DMS153 treated with DMSO at 0.1 percent for 48 hours (cell line): ENCODE measurements at regions not wholly inside any gene's neighbourhood (a gene's known extent, or its start where the extent isn't known, plus 50 kb on each side); places are given as distances from the start of the nearest gene placed in this dataset.
"Not testable (repeated sequence)": the region's sequence is repeated elsewhere in the genome, so short reads cannot be mapped to it uniquely, and the experiment has no call there.

Experiments
- DNase-seq: peaks from one replicate; lab custom pipeline; 2025; ENCODE audit not compliant: unreplicated experiment; lab: John Stamatoyannopoulos, UW

- DNase-seq: peak; percentile 72
Measured at GRCh38 chr4:184282251-184282713, 64.6 kb upstream of the ENPP6 start.

GRCh38 chr4:184281231-184282139 is 63.8 kb upstream of the ENPP6 start:
- DNase-seq: no peak

- DNase-seq: no peak
Measured at GRCh38 chr4:184280591-184281071, 63.0 kb upstream of the ENPP6 start.

GRCh38 chr4:184280137-184280536 is 62.5 kb upstream of the ENPP6 start:
- no peak for DNase-seq

- no peak for DNase-seq
Measured at GRCh38 chr4:184279496-184280061, 61.9 kb upstream of the ENPP6 start.

- not testable (repeated sequence) for DNase-seq
Measured at GRCh38 chr4:184277769-184278168, 60.1 kb upstream of the ENPP6 start.

- DNase-seq: not testable (repeated sequence)
Measured at GRCh38 chr4:184277010-184277409, 59.3 kb upstream of the ENPP6 start.

- not testable (repeated sequence) for DNase-seq
Measured at GRCh38 chr4:184276346-184276745, 58.7 kb upstream of the ENPP6 start.

GRCh38 chr4:184275766-184276165 is 58.1 kb upstream of the ENPP6 start:
- DNase-seq: no peak

- no peak for DNase-seq
Measured at GRCh38 chr4:184274286-184274951, 56.7 kb upstream of the ENPP6 start.

- DNase-seq: no peak
Measured at GRCh38 chr4:184273166-184274147, 55.8 kb upstream of the ENPP6 start.

- DNase-seq: no peak
Measured at GRCh38 chr4:184270808-184271413, 53.2 kb upstream of the ENPP6 start.

GRCh38 chr4:184269879-184270430 is 52.3 kb upstream of the ENPP6 start:
- no peak for DNase-seq

GRCh38 chr4:184268584-184269160 is 51.0 kb upstream of the ENPP6 start:
- no peak for DNase-seq

GRCh38 chr4:184267673-184268583 is 50.3 kb upstream of the ENPP6 start:
- peak; percentile 68 for DNase-seq
